ENCODE measurements at regions not wholly inside any gene's neighbourhood (a gene's known extent, or its start where the extent isn't known, plus 50 kb on each side); places are given as distances from the start of the nearest gene placed in this dataset.
"Not testable (repeated sequence)": the region's sequence is repeated elsewhere in the genome, so short reads cannot be mapped to it uniquely, and the experiment has no call there.

GRCh38 chr13:61094865-61095264 is 320.8 kb downstream of the PCDH20 start:
- Histone ChIP-seq H3K36me3 (ENCODE audit: insufficient read depth, low read length) (no peaks in the 10 kb centered on the region), H3K4me2 (ENCODE audit: low read length) (no peak overlapping the region), H3K4me1 (ENCODE audit: insufficient read depth, low read length, poor library complexity, severe bottlenecking) (no peaks in the 10 kb centered on the region), H2AFZ (ENCODE audit: low read length) (no peak overlapping the region), H3K9me3 (ENCODE audit: low read length) (no peaks in the 10 kb centered on the region), H3K9me2 (ENCODE audit: insufficient read depth, low read length) (no peaks in the 10 kb centered on the region), H4K20me1 (ENCODE audit: insufficient read depth, low read length) (no peaks in the 10 kb centered on the region), H3K4me3 (ENCODE audit: low read depth, low read length, poor library complexity, severe bottlenecking) (no peak overlapping the region), H3K79me2 (ENCODE audit: insufficient read depth, low read depth, low read length) (no peaks in the 10 kb centered on the region), H3K27ac (ENCODE audit: low read depth, low read length, poor library complexity, severe bottlenecking) (no peak overlapping the region)
- no peak for DNase-seq (ENCODE audit: low spot score)
- intact Hi-C loops (cut with micrococcal nuclease; ENCODE audit: unreplicated experiment): no loop called here
- ChIA-PET CTCF (ENCODE audit: unreplicated experiment) (no interaction called here), POLR2A (no interaction called here)
- BruUV-seq (replicated peaks): no TSS peak
- no peak for TF ChIP-seq CTCF (conservative IDR thresholded peaks at IDR 0.05; ENCODE audit: low read length)
- no peak for TF ChIP-seq EZH2phosphoT487 (IDR thresholded peaks at IDR 0.05; ENCODE audit: borderline replicate concordance, low read depth, low read length)

GRCh38 chr13:61089894-61090293 is 325.8 kb downstream of the PCDH20 start:
- H3K9me2 ChIP-seq (ENCODE audit: insufficient read depth, low read length); POLR2A ChIA-PET; H3K4me2 ChIP-seq (ENCODE audit: low read length); H3K4me1 ChIP-seq (ENCODE audit: insufficient read depth, low read length, poor library complexity, severe bottlenecking); H3K4me3 ChIP-seq (ENCODE audit: low read depth, low read length, poor library complexity, severe bottlenecking); CTCF ChIA-PET (ENCODE audit: unreplicated experiment); DNase-seq (ENCODE audit: low spot score); H2AFZ ChIP-seq (ENCODE audit: low read length); H3K9me3 ChIP-seq (ENCODE audit: low read length); BruUV-seq (replicated peaks); H3K79me2 ChIP-seq (ENCODE audit: insufficient read depth, low read depth, low read length); H4K20me1 ChIP-seq (ENCODE audit: insufficient read depth, low read length); H3K36me3 ChIP-seq (ENCODE audit: insufficient read depth, low read length); H3K27ac ChIP-seq (ENCODE audit: low read depth, low read length, poor library complexity, severe bottlenecking); intact Hi-C loops (cut with micrococcal nuclease; ENCODE audit: unreplicated experiment): not testable (repeated sequence)

- ChIA-PET CTCF (ENCODE audit: unreplicated experiment) (no interaction called here), POLR2A (no interaction called here)
- no peaks in the 10 kb centered on the region for H3K9me2 ChIP-seq (ENCODE audit: insufficient read depth, low read length)
- no peaks in the 10 kb centered on the region for H3K79me2 ChIP-seq (ENCODE audit: insufficient read depth, low read depth, low read length)
- BruUV-seq (replicated peaks): no TSS peak
- no peak overlapping the region for H3K4me3 ChIP-seq (ENCODE audit: low read depth, low read length, poor library complexity, severe bottlenecking)
- DNase-seq (ENCODE audit: low spot score): no peak
- no peak overlapping the region for H3K4me2 ChIP-seq (ENCODE audit: low read length)
- H2AFZ ChIP-seq (ENCODE audit: low read length): no peak overlapping the region
- TF ChIP-seq EZH2phosphoT487 (IDR thresholded peaks at IDR 0.05; ENCODE audit: borderline replicate concordance, low read depth, low read length) (no peak), CTCF (conservative IDR thresholded peaks at IDR 0.05; ENCODE audit: low read length) (no peak)
- no peak overlapping the region for H3K27ac ChIP-seq (ENCODE audit: low read depth, low read length, poor library complexity, severe bottlenecking)
- no peaks in the 10 kb centered on the region for H3K9me3 ChIP-seq (ENCODE audit: low read length)
- no peaks in the 10 kb centered on the region for H3K4me1 ChIP-seq (ENCODE audit: insufficient read depth, low read length, poor library complexity, severe bottlenecking)
- intact Hi-C loops (cut with micrococcal nuclease; ENCODE audit: unreplicated experiment): no loop called here
- H4K20me1 ChIP-seq (ENCODE audit: insufficient read depth, low read length): no peaks in the 10 kb centered on the region
- no peaks in the 10 kb centered on the region for H3K36me3 ChIP-seq (ENCODE audit: insufficient read depth, low read length)
Measured at GRCh38 chr13:61086087-61086486, 329.6 kb downstream of the PCDH20 start.
